ENCODE measurements at regions not wholly inside any gene's neighbourhood (a gene's known extent, or its start where the extent isn't known, plus 50 kb on each side); places are given as distances from the start of the nearest gene placed in this dataset.
"Not testable (repeated sequence)": the region's sequence is repeated elsewhere in the genome, so short reads cannot be mapped to it uniquely, and the experiment has no call there.

- Histone ChIP-seq H3K27ac (no peak overlapping the region), H3K4me3 (no peak overlapping the region)
- no peak for DNase-seq (ENCODE audit: low spot score)
- TF ChIP-seq CTCF (IDR thresholded peaks at IDR 0.05) = no peak
These were observed 82.6 kb downstream of the NENF start for GRCh38 chr1:212515329-212515760.

GRCh38 chr1:212516012-212516411 lies 83.3 kb downstream of the NENF start:
- not testable (repeated sequence) for H3K27ac ChIP-seq; DNase-seq (ENCODE audit: low spot score)

GRCh38 chr1:212518188-212519054 lies 85.7 kb downstream of the NENF start:
- H3K4me3 ChIP-seq = no peak overlapping the region
- TF ChIP-seq CTCF (IDR thresholded peaks at IDR 0.05) = no peak
- DNase-seq (ENCODE audit: low spot score) = no peak
- no peak overlapping the region for H3K27ac ChIP-seq

More at GRCh38 chr1:212516012-212516411, 83.3 kb downstream of the NENF start:
- not testable (repeated sequence) for H3K4me3 ChIP-seq

GRCh38 chr1:212519131-212519530 lies 86.4 kb downstream of the NENF start:
- no peak for DNase-seq (ENCODE audit: low spot score)
- no peak for TF ChIP-seq CTCF (IDR thresholded peaks at IDR 0.05)
- Histone ChIP-seq H3K27ac (no peak overlapping the region), H3K4me3 (no peak overlapping the region)

GRCh38 chr1:212520299-212520698 lies 87.6 kb downstream of the NENF start:
- TF ChIP-seq CTCF (IDR thresholded peaks at IDR 0.05) = no peak
- H3K27ac ChIP-seq = no peak overlapping the region
- H3K4me3 ChIP-seq = no peak overlapping the region
- no peak for DNase-seq (ENCODE audit: low spot score)

GRCh38 chr1:212520746-212521145 lies 87.8 kb upstream of the ATF3 start:
- no peak for TF ChIP-seq CTCF (IDR thresholded peaks at IDR 0.05)
- no peak for DNase-seq (ENCODE audit: low spot score)
- Histone ChIP-seq H3K27ac (no peak overlapping the region), H3K4me3 (no peak overlapping the region)

GRCh38 chr1:212525479-212526110 lies 83.0 kb upstream of the ATF3 start:
- Histone ChIP-seq H3K4me3 (no peak overlapping the region), H3K27ac (no peak overlapping the region)
- no peak for DNase-seq (ENCODE audit: low spot score)
- TF ChIP-seq CTCF (IDR thresholded peaks at IDR 0.05) = no peak
